SW 1271 (cell line): ENCODE measurements at regions not wholly inside any gene's neighbourhood (a gene's known extent, or its start where the extent isn't known, plus 50 kb on each side); places are given as distances from the start of the nearest gene placed in this dataset.
"Not testable (repeated sequence)": the region's sequence is repeated elsewhere in the genome, so short reads cannot be mapped to it uniquely, and the experiment has no call there.

ENCODE experiments used
- DNase-seq, 2 experiments: peaks; one replicate each; lab custom pipeline; 2025; lab: John Stamatoyannopoulos, UW

DNA sequence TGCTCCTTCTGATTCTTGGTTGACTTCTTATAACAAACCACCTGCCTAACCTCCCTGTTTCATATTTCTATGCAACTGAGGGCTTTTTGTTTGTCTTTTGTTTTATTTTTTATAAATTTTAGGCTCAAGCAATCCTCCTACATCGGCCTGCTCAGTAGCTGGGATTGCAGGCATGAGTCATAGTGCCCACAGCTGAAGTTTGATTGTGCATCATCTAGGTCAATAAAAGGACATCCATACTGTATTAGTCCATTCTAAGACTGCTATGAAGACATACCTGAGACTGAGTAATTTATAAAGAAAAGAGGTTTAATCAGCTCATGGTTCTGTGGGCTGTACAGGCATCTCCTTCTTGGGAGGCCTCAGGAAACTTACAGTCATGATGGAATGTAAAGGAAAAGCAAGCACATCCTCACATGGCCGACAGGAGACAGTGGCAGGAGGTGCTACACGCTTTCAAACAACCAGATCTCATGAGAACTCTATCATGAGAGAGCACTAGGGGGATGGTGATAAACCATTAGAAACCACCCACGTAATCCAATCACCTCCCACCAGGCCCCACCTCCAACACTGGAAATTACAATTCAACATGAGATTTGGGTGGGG is 285.0 kb downstream of the SIPA1L2 start:
- DNase-seq = no peak

DNA sequence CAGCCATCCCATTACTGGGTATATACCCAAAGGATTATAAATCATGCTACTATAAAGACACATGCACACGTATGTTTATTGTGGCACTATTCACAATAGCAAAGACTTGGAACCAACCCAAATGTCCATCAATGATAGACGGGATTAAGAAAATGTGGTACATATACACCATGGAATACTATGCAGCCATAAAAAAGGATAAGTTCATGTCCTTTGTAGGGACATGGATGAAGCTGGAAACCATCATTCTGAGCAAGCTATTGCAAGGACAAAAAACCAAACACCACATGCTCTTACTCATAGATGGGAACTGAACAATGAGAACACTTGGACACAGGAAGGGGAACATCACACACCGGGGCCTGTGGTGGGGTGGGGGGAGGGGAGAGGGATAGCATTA is 285.7 kb downstream of the SIPA1L2 start:
- DNase-seq = not testable (repeated sequence)

DNA sequence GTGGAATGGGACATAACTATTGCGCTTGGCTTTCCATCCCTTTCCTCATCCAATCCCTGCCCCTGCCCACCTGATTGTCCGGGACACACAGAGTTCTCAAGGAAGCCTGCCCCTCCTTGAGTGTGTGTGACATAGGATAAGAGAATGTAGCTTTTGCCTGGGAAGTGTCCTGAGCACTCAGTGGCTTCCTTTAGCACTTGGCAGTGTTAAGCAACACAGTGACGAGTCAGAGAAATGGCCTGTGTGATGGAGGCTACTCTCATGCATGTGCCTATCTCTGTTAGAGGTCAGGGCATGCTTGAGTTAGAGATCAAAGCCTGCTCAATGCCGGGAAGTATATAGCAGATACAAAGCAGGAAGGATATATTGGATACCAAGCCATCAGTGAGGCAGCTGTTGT is 289.5 kb downstream of the SIPA1L2 start:
- DNase-seq = no peak

DNA sequence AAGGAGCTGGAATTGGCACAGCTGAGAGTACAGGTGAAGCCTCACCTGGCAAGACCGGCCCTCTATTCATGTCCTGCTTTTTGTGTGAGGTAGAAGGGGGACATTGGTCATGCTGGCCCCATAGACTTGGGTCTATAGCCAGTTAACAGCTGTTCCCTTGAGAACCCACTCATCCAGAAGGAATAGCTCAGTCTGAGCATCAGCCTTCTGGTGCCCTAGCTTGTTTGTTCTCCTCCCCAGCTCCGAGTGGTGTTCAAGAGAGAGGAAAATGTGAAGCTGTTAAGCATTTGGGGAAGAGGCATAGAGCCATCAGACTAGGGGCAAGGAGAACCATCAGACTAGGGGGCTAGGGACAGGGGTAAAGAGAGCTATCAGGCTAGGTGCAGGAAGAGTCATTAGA is 290.9 kb downstream of the SIPA1L2 start:
- no peak for DNase-seq

DNA sequence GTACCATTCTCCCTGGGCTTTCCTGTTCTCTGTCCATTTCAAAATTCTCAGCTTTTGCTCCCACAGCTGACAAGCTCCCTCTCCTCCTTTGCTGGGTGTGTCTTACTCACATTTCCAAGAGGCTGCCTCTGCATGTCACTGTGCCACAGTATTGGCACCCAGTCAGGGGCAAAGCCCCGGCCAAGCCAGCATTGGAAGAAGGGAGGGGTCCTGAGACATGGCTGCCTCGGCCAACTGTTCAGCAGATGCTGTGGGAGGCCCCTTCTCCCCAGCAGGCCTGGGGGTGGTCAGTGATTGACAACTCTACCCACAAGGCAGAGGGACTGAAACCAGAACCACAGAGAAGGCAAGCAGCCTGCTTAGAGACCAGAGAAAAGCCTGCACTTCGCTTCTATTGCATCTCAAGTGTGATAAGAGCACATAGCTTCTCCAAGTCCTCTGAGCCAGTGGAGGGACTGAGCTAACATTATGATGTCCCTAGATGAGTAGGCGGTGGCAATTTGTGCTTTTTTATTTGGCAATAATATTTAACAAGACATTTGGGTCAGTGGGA is 294.1 kb downstream of the SIPA1L2 start:
- DNase-seq = no peak

DNA sequence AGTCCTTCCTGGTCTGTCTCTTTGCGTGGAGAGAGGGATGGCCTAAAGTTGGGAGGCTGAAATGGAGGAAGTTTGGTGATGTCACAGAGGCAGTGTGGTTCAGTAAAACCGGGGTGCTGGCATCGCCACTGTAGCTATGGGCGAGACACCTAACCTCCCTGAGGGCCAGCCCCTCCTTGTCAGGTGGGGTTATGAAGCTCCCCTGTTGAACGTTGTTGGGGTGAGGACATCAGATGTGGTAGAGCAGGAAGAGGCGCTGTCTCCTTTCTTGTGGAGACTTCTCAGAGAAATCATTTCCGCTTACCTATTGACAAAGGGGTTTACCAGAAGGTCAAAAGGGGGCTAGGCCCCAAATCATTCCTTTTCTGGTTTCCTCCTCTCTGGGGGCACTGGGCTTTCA is 294.7 kb downstream of the SIPA1L2 start:
- DNase-seq = no peak

DNA sequence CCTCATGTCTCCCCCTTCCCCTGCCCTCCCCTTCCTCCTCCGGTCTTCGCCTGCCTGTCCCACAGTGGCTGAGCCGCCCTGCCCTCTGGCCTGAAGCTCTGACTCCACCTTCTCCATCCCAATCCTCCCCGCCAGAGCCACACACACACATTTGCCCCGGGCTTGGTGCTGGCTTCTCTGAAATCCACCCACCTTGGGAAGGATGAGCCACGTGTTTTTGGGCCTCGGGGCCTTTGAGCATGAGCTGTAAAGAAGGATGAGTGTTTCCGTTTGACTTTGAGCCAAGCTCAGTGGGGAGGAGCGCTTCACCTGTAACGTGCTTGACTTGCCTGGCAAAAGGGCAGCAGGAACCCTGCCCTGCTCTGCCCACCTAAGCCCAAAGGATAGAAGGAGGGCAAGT is 295.1 kb downstream of the SIPA1L2 start:
- no peak for DNase-seq

DNA sequence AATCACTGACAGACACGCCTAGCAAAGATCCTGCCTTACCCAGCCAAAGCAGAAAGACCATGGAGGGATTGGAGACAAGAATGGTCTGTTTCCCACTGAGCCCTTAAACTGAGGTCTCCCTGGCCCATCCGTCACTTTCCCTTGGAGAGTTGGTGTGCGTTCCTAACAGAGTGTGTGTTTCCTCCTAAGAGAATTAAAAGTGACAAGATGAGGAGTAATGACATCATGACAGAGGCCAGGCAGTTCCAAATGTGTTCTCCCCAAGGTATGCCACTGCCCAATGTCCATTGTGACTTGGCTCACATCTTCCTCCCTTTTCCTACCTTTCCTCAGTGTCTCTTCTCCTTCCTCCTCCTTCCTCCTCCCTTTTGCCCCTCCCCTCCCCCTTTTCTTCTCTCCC is 295.7 kb downstream of the SIPA1L2 start:
- no peak for DNase-seq

DNA sequence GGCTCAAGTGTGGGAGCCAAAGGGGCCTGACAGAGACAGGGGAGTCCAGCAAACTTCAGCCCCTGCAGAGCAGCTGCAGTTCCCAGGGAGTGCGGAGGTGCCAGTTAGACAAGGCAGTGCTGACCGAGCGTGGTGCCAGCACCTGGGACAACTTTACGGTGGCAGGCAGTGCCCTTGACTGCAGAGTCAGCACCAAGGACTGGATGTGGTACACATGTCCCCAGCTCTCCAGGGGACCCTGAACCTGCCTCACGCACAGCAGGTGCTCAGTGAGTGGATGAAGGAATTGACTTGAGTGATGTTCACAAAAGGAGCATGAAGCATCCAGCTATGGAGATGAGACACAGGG is 296.5 kb downstream of the SIPA1L2 start:
- no peak for DNase-seq

DNA sequence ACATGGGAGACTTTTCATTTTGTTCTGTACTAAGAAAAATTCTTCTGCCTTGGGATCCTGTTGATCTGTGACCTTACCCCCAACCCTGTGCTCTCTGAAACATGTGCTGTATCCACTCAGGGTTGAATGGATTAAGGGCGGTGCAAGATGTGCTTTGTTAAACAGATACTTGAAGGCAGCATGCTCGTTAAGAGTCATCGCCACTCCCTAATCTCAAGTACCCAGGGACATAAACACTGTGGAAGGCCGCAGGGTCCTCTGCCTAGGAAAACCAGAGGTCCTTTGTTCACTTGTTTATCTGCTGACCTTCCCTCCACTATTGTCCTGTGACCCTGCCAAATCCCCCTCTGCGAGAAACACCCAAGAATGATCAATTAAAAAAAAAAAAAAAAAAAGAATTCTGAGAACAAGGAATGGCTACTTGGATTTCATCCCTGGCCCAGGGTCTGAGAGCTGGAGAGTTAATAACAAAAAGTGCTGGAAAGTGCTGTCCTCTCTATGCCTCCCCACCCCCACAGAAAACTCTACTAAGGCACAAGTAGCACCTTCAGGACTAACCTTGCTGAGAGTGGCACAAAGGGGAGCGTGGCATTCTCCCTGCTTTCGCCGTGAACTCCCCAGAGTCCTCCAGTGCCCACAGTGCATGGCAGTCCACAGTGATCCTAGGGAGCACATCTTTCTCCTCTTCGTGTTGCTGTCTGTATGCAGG is 297.1 kb downstream of the SIPA1L2 start:
- DNase-seq = not testable (repeated sequence)

DNA sequence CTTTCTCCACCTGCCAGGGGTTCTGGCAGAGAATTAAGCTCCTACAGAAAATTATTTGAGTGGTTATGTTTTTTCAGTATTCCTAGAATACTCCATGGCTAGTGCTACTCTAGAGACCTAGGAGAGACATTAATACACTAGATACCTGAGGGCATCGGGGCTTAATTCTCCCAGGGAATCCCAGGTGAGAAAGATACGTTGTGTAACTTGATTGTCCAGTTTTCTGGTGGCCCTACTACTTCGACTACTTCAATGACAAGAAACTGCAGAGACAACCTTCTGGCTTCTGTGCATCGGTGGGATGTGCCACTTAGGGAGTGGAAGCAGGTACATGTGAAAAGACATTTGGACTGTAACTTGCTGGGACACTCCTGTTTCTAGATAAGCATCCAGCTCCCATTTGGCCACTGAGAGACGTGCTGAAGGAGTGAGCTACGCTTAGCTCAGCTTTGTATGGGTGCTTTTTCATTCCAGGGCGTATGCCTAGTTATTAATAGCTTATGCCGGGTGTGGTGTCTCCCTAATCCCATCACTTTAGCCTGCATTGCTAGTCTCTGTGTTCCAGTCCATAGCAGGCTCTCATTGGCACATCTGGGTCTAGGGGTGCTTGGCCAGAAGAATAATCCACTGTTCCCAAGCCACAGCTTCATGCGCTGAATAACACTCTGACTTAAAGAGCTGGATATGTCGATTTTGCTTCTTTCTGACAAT is 300.7 kb downstream of the SIPA1L2 start:
- no peak for DNase-seq

DNA sequence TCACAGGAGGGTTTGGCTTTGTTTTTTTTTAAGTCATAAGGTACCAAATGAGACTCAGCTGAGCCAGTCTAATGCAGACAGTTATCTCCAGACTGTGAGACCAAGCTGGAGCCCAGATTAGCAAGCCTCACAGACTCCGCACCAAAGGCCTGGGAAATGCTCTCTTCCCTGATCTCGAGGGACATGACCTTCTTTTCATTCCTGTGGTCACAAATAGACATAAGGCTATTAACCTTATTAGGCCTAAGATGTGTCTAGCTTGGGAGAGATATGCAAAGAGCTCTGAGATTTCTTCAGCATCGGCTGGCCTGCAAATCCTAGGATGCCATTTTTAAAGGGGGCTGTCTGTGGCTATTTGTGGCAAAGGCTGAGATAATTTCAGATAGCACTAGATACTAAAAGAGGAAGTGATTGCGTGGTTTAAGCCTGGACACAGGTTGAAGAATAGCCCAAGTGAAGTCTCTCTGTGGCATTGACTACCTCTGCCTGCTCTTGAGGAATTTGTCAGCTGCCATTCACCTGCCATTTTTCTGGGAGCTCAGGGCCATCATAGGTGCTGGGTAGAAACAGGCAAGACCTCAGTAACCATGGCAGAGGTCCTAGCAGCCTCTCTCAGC is 301.3 kb downstream of the SIPA1L2 start:
- DNase-seq = no peak

DNA sequence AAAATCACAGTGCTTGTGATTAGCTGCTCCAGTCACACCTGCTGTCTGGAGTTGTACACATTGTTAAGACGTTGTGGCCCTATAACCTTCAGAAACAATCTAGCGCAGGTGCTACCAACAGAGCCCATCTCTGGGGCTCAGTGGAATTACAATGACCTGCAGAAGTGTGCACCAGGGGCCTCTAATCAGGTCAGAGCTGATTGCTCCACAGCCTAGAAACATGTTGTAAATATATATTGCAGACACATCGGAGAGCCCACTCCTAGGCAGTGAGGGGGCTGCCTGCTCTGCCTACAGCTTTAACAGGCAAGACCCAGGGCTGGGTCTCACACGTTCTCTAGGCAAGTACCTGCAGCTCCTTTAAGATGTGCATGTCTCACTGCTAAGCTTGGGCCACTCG is 302.0 kb downstream of the SIPA1L2 start:
- DNase-seq = no peak

DNA sequence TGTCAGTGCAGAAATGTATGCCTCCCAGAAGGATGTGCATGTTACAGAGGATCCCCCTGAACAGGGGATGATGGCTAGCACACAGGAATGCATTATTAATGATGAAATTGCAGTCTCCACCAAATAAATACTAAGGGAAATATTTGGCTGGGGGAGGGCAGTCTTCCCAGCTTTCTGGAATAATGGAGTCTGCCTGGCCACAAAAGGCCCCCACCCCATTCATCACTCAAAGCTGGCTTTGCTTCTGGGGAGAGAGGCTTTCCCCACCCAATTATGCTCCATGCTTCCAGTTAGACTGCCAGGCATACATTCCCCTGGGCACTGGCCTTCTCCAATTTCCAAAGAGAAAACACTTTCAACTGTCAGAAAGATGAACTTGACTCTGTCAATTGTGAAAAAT is 302.7 kb downstream of the SIPA1L2 start:
- DNase-seq = no peak

DNA sequence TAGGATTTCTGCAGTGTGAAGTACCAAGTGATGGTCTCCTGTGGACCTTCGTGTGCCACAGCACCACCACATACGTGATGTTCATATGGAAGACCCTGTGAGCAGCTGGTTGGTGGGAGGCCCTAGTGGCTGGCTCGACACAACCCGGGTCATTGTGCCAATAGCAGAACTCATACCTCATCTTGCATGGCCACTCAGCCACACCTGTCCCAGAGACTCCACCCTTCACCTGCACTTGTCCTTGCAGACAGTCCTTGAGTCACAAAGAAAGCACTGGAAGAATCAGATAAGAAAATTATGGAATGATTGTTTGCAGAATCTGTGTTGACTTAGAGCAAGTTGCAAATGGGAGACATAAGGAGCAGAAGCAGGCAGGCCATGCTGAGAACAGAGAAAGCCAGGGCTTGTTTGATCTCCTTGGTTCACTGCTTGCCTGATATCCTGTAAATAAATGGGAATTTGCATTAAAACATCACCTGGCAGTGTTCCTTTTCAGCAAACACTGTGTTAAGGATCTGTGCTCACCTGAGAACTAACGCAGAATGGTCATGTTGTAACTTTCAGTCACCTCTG is 307.7 kb downstream of the SIPA1L2 start:
- no peak for DNase-seq

DNA sequence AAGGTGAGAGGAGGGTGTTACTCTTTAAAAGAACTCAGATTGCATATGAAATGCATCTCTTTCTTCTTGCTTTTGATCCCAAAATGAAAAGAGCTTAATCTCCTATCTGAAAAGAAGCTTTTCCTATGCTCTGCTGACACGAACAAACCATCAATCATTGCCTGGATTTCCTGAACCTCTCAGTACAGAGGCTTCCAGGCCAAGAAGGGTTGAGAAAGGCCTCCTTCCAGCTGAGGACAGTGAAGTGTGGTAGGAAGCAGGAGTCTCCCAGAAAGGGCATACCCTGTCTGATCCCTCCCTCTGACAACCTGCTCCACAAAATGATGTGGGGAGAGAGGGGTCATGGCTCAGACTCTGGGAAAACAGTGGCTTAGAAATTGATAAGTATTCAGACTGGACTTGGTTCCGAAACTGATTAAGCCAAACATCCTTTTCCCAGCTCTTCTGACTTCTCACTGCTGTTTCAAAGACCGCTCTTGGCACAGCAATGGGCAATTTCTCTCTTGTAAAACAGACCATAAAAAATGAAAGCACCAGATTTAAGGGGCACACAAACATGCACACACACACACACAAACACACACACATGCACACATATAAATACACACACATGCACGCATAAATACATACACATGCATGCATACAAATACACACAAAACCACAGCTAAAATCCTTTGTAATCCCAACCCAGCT is 310.3 kb downstream of the SIPA1L2 start:
- DNase-seq = no peak

DNA sequence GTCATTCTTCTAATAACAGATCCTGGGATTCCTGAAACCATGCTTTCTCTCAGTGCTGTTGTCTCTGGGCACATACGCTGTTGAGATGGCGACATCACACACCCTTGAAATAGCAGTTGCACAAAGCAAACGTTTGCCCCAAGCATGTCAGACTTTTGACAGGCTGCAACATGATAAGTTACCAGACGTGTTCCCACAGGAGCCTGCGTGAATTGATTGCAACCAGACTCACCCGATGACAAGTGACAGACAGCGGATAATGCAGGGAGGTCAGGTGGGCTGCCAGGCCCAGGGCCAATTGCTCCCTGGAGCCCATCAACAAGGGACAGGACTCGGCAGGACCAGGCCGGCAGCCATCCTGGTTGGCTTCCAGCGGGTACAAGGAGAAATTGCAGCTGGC is 310.9 kb downstream of the SIPA1L2 start:
- DNase-seq = no peak

DNA sequence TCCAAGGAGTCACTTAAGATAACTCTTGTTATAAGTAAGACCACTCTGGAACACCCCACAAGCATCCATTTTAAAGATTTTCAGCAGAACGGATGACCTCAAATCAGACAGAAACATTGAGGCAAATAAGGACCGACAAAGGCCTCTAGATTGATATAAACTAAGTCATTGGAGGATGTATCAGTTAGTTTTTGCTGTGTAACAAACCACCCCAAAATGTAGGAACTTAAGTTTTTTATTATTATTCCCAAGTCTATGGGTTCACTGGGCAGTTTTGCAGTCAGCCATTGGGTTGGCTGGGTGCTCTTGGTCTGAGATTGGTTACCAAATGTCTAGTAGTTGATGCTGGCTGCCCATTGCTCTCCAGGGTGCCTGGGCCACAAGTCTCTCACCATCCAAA is 311.8 kb downstream of the SIPA1L2 start:
- no peak for DNase-seq

DNA sequence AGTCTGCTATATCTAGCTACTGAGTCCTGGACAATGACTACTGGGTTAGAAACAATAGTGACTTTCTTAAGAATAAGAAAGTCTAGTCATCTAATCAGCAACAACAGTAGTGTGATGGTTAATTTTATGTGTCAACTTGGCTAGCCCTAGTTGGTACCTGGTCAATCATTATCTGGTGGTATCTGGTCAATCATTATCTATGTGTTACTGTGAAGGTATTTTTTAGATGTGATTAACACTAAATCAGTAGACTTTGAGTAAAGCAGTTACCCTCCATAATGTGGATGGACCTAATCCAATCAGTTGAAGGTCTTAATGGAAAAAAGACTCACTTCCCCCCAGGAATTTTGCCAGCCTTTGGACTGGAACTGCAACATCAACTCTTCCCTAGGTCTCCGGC is 312.6 kb downstream of the SIPA1L2 start:
- no peak for DNase-seq

DNA sequence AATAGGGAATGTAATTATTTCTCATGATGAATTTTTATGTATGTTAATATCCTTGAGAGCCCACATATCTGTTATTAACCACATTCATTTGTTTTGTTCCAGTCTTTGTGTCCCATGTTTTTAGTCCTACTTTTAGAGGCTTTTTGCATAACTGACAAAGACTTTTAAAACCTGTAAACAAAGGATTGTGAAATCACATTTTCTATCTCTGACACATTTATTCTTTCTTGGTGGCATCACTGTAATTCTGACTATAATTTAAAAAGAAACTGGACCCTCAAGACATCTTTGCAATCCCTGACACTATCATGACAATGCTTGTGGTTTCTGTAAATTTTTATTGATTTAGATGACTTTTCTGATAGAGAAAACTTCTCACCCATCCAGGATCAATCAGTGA is 313.1 kb downstream of the SIPA1L2 start:
- DNase-seq = no peak

DNA sequence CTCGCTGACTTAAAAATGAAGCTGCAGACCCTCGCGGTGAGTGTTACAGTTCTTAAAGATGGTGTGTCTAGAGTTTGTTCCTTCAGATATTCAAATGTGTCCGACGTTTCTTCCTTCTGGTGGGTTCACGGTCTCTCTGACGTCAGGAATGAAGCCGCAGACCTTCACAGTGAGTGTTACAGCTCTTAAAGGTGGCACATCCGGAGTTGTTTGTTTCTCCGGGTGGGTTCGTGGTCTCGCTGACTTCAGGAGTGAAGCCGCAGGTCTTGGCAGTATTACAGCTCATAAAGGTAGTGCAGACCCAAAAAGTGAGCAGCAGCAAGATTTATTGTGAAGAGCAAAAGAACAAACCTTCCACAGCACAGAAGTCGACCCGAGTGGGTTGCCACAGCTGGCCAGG is 316.1 kb downstream of the SIPA1L2 start:
- not testable (repeated sequence) for DNase-seq

DNA sequence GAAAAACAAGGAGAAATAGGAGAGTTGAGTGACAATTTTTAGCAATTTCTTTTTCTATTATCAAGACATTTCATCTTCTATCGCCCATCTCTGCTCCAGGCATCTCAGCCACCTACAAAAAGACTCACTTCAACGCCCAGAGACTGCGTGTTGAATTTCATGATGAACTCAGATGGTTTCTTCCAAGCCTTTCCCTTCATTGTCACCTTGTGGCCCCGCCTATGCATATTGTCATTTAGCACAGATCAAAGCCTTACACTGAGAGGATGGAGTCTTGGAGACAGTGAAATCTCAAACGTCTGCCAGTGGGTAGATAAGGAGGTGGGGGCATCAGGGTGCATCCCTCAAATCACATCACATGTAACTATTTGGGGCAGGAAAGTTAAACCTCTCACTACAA is 319.4 kb downstream of the SIPA1L2 start:
- no peak for DNase-seq
